Occipital lobe (tissue), 1 donor: ENCODE measurements at regions not wholly inside any gene's neighbourhood (a gene's known extent, or its start where the extent isn't known, plus 50 kb on each side); places are given as distances from the start of the nearest gene placed in this dataset.
"Not testable (repeated sequence)": the region's sequence is repeated elsewhere in the genome, so short reads cannot be mapped to it uniquely, and the experiment has no call there.

Source experiments
- DNase-seq: peaks from one replicate; lab custom pipeline; 2025; lab: John Stamatoyannopoulos, UW

GRCh38 chr7:13090959-13091358 lies 403.5 kb downstream of the ARL4A start:
- DNase-seq: no peak

GRCh38 chr7:13091974-13092707 lies 404.7 kb downstream of the ARL4A start:
- no peak for DNase-seq

GRCh38 chr7:13092708-13093005 lies 405.2 kb downstream of the ARL4A start:
- no peak for DNase-seq

GRCh38 chr7:13093160-13093559 lies 405.7 kb downstream of the ARL4A start:
- DNase-seq: no peak

GRCh38 chr7:13097499-13097898 lies 410.1 kb downstream of the ARL4A start:
- DNase-seq: no peak

GRCh38 chr7:13098161-13098560 lies 410.7 kb downstream of the ARL4A start:
- DNase-seq: no peak

- no peak for DNase-seq
Observed at GRCh38 chr7:13099154-13099795, 411.8 kb downstream of the ARL4A start.

GRCh38 chr7:13104128-13104527 lies 416.7 kb downstream of the ARL4A start:
- no peak for DNase-seq

- no peak for DNase-seq
Observed at GRCh38 chr7:13105209-13105608, 417.8 kb downstream of the ARL4A start.

GRCh38 chr7:13106513-13106912 lies 419.1 kb downstream of the ARL4A start:
- DNase-seq: no peak

GRCh38 chr7:13107291-13107690 lies 419.9 kb downstream of the ARL4A start:
- DNase-seq: no peak

GRCh38 chr7:13108061-13108460 lies 420.6 kb downstream of the ARL4A start:
- no peak for DNase-seq

- DNase-seq: no peak
Observed at GRCh38 chr7:13109201-13109600, 421.8 kb downstream of the ARL4A start.

GRCh38 chr7:13110107-13110506 lies 422.7 kb downstream of the ARL4A start:
- DNase-seq: no peak

- no peak for DNase-seq
Observed at GRCh38 chr7:13111230-13111629, 423.8 kb downstream of the ARL4A start.

- DNase-seq: not testable (repeated sequence)
Observed at GRCh38 chr7:13114240-13114639, 426.8 kb downstream of the ARL4A start.

- no peak for DNase-seq
Observed at GRCh38 chr7:13115157-13115772, 427.8 kb downstream of the ARL4A start.

GRCh38 chr7:13115855-13116254 lies 428.4 kb downstream of the ARL4A start:
- DNase-seq: no peak

GRCh38 chr7:13117103-13117502 lies 429.7 kb downstream of the ARL4A start:
- no peak for DNase-seq

- no peak for DNase-seq
Observed at GRCh38 chr7:13117592-13117991, 430.2 kb downstream of the ARL4A start.

- DNase-seq: not testable (repeated sequence)
Observed at GRCh38 chr7:13124629-13125028, 437.2 kb downstream of the ARL4A start.

- no peak for DNase-seq
Observed at GRCh38 chr7:13126347-13126746, 438.9 kb downstream of the ARL4A start.

GRCh38 chr7:13130321-13130720 lies 442.9 kb downstream of the ARL4A start:
- DNase-seq: no peak
